NCI-H524 treated with DMSO at 0.1 percent for 48 hours (cell line): ENCODE measurements at regions not wholly inside any gene's neighbourhood (a gene's known extent, or its start where the extent isn't known, plus 50 kb on each side); places are given as distances from the start of the nearest gene placed in this dataset.

Experiments used
- DNase-seq: peaks from one replicate; lab custom pipeline; 2025; lab: John Stamatoyannopoulos, UW

- no peak for DNase-seq
These were observed 1514.9 kb upstream of the PIK3C3 start for GRCh38 chr18:40440088-40440487.

GRCh38 chr18:40437517-40437916 lies 1517.5 kb upstream of the PIK3C3 start:
- peak; percentile 14 for DNase-seq

GRCh38 chr18:40431071-40431985 lies 1523.7 kb upstream of the PIK3C3 start:
- peak; percentile 29 for DNase-seq

- no peak for DNase-seq
These were observed 1531.7 kb upstream of the PIK3C3 start for GRCh38 chr18:40423291-40423690.

- DNase-seq = no peak
These were observed 1534.4 kb upstream of the PIK3C3 start for GRCh38 chr18:40420675-40421074.

- no peak for DNase-seq
These were observed 1537.5 kb upstream of the PIK3C3 start for GRCh38 chr18:40417501-40417900.

- no peak for DNase-seq
These were observed 1539.2 kb upstream of the PIK3C3 start for GRCh38 chr18:40415821-40416220.

- DNase-seq = no peak
These were observed 1539.8 kb upstream of the PIK3C3 start for GRCh38 chr18:40415176-40415791.

GRCh38 chr18:40414155-40414754 lies 1540.8 kb upstream of the PIK3C3 start:
- no peak for DNase-seq

- peak; percentile 0 for DNase-seq
These were observed 1541.9 kb upstream of the PIK3C3 start for GRCh38 chr18:40413160-40413559.

GRCh38 chr18:40412410-40412809 lies 1542.6 kb upstream of the PIK3C3 start:
- DNase-seq = no peak

- no peak for DNase-seq
These were observed 1547.1 kb upstream of the PIK3C3 start for GRCh38 chr18:40407909-40408308.

GRCh38 chr18:40404284-40404683 lies 1550.8 kb upstream of the PIK3C3 start:
- no peak for DNase-seq

GRCh38 chr18:40402052-40402451 lies 1553.0 kb upstream of the PIK3C3 start:
- DNase-seq = no peak

- DNase-seq = no peak
These were observed 1566.9 kb upstream of the PIK3C3 start for GRCh38 chr18:40388121-40388520.

GRCh38 chr18:40387130-40387787 lies 1567.8 kb upstream of the PIK3C3 start:
- DNase-seq = no peak

- DNase-seq = no peak
These were observed 1572.8 kb upstream of the PIK3C3 start for GRCh38 chr18:40382197-40382596.

GRCh38 chr18:40380686-40381439 lies 1574.2 kb upstream of the PIK3C3 start:
- DNase-seq = no peak

- no peak for DNase-seq
These were observed 1579.2 kb upstream of the PIK3C3 start for GRCh38 chr18:40375837-40376236.

- no peak for DNase-seq
These were observed 1583.4 kb upstream of the PIK3C3 start for GRCh38 chr18:40371673-40372072.

GRCh38 chr18:40367576-40367975 lies 1587.5 kb upstream of the PIK3C3 start:
- no peak for DNase-seq

- DNase-seq = no peak
These were observed 1588.5 kb upstream of the PIK3C3 start for GRCh38 chr18:40366521-40366920.
